Psoas muscle (tissue), 7 donors: ENCODE measurements at regions not wholly inside any gene's neighbourhood (a gene's known extent, or its start where the extent isn't known, plus 50 kb on each side); places are given as distances from the start of the nearest gene placed in this dataset.
A peak's percentile ranks its signal among the peaks of the same experiment; 100 is the strongest.
"Not testable (repeated sequence)": the region's sequence is repeated elsewhere in the genome, so short reads cannot be mapped to it uniquely, and the experiment has no call there.

Experiments used
- ATAC-seq, 4 donors: fragments of 200-7000 bp; cut with Tn5 transposase; one replicate each; pipeline ENCODE4 v1.9.1; 2020; ENCODE audit warnings: moderate library complexity in 3 of 4, mild to moderate bottlenecking in 2 of 4
- DNase-seq, 2 donors: peaks; one replicate each; pipeline ENCODE4 v3.0.0-alpha.2; 2020
- H3K27ac ChIP-seq: fragments of 200-600 bp; one replicate; pipeline ENCODE4 v1.8.0; 2022
- H3K27me3 ChIP-seq, 3 donors: fragments of 200-600 bp in 1 of 3; one replicate each; pipeline versions ENCODE4 v1.6.1 to v1.8.0; 2013 to 2022; ENCODE audit warnings: low read length in 2 of 3, mild to moderate bottlenecking in 2 of 3, moderate library complexity in 1 of 3; ENCODE audit not compliant: insufficient read depth in 3 of 3
- H3K36me3 ChIP-seq, 2 donors: fragments of 200-600 bp in 1 of 2; one replicate each; pipeline versions ENCODE4 v1.6.1 to v1.8.0; 2013 to 2022; ENCODE audit warnings: low read depth in 1 of 2, mild to moderate bottlenecking in 1 of 2, moderate library complexity in 1 of 2; ENCODE audit not compliant: insufficient read depth in 1 of 2
- H3K4me1 ChIP-seq: fragments of 200-600 bp; one replicate; pipeline ENCODE4 v1.8.0; 2022
- H3K4me3 ChIP-seq: fragments of 200-600 bp; one replicate; pipeline ENCODE4 v1.8.0; 2022; ENCODE audit warnings: mild to moderate bottlenecking
- H3K9me3 ChIP-seq: fragments of 200-600 bp; one replicate; pipeline ENCODE4 v1.8.0; 2022
- CTCF ChIP-seq: fragments of 200-600 bp; IDR thresholded peaks from one replicate; pipeline ENCODE4 v1.8.0; 2022; ENCODE audit warnings: antibody characterized with exemption
- WGBS, 3 donors: extraction: QIAGEN DNeasy Blood & Tissue Kit; methylation state at CpG; one replicate each; pipeline versions ENCODE4 v1.1.6 to v1.1.7; 2013; 5-methylcytosine and 5-hydroxymethylcytosine counted together
- intact Hi-C, 2 donors: fragments of 100-400 bp; cut with DNase I; formaldehyde crosslinking; loops; one replicate each; pipeline versions ENCODE4 v1.11.0 to v1.14.2; 2022
- donor health status: healthy with polysubstance abuse.
- donor health status: DM: no; HTN: no; CAD: no; lungs with moderate emphysema.
- donor health status: Bipolar disorder and iron deficiency.
- donor health status: healthy.
- donor health status: DM: yes; HTN: yes; CAD: no.
- donor health status: DM: no; HTN: no; CAD: no.
- donor health status: DM: yes; HTN: yes; CAD: no.

- H3K36me3 ChIP-seq, result no peaks in the 10 kb centered on the region
- ATAC-seq (no peak), DNase-seq (no peak)
- WGBS, 3 donors, result 77 to 86% (median 85%) methylated on average over 1 of the region's 1 CpG
- H3K27me3 ChIP-seq, result no peaks in the 10 kb centered on the region
- H3K9me3 ChIP-seq, result no peaks in the 10 kb centered on the region
- H3K4me1 ChIP-seq, result no peaks in the 10 kb centered on the region
- intact Hi-C loops, result no loop called here
- H3K4me3 ChIP-seq, result no peak overlapping the region
- TF ChIP-seq CTCF, result no peak
- H3K27ac ChIP-seq, result no peak overlapping the region
These were observed 157.8 kb upstream of the NR4A3 start for GRCh38 chr9:99663856-99664255.

GRCh38 chr9:99666571-99666970, 155.1 kb upstream of the NR4A3 start:
- Histone ChIP-seq H3K4me1 (no peaks in the 10 kb centered on the region), H3K27me3 (no peaks in the 10 kb centered on the region), H3K36me3 (no peaks in the 10 kb centered on the region), H3K9me3 (no peaks in the 10 kb centered on the region), H3K27ac (no peak overlapping the region), H3K4me3 (no peak overlapping the region)
- intact Hi-C loops, result no loop called here
- no peak for ATAC-seq
- no peak for DNase-seq
- TF ChIP-seq CTCF, result no peak

- H3K27me3 ChIP-seq, intact Hi-C loops: not testable (repeated sequence)
These were observed 150.8 kb upstream of the NR4A3 start for GRCh38 chr9:99670886-99671285.

GRCh38 chr9:99677281-99677680, 144.4 kb upstream of the NR4A3 start:
- DNase-seq (no peak), ATAC-seq (no peak)
- intact Hi-C loops, result no loop called here
- H3K4me3 ChIP-seq, result no peak overlapping the region
- H3K4me1 ChIP-seq, result no peaks in the 10 kb centered on the region
- no peak overlapping the region for H3K27ac ChIP-seq
- no peaks in the 10 kb centered on the region for H3K36me3 ChIP-seq
- H3K9me3 ChIP-seq, result no peaks in the 10 kb centered on the region
- 59 to 72% (median 68%) methylated on average over 1 of the region's 1 CpG for WGBS, 3 donors
- H3K27me3 ChIP-seq, result no peaks in the 10 kb centered on the region
- TF ChIP-seq CTCF, result no peak

More at GRCh38 chr9:99670886-99671285, 150.8 kb upstream of the NR4A3 start:
- H3K4me3 ChIP-seq, DNase-seq, H3K27ac ChIP-seq, H3K9me3 ChIP-seq, H3K36me3 ChIP-seq, H3K4me1 ChIP-seq, ATAC-seq: not testable (repeated sequence)
- WGBS, 3 donors, result 90 to 95% (median 94%) methylated on average over 7 of the region's 7 CpGs

- TF ChIP-seq CTCF, result no peak
- DNase-seq (no peak), ATAC-seq (peak in 2 of 4 donors; percentile 53 to 65)
- no peaks in the 10 kb centered on the region for H3K9me3 ChIP-seq
- no peaks in the 10 kb centered on the region for H3K36me3 ChIP-seq
- intact Hi-C loops, result no loop called here
- H3K27ac ChIP-seq, result no peak overlapping the region
- no peaks in the 10 kb centered on the region for H3K27me3 ChIP-seq
- H3K4me3 ChIP-seq, result no peak overlapping the region
- H3K4me1 ChIP-seq, result no peaks in the 10 kb centered on the region
These were observed 143.1 kb upstream of the NR4A3 start for GRCh38 chr9:99678566-99678965.
